Daoy (cell line): ENCODE measurements at regions not wholly inside any gene's neighbourhood (a gene's known extent, or its start where the extent isn't known, plus 50 kb on each side); places are given as distances from the start of the nearest gene placed in this dataset.
"Not testable (repeated sequence)": the region's sequence is repeated elsewhere in the genome, so short reads cannot be mapped to it uniquely, and the experiment has no call there.

Source experiments
- DNase-seq: peaks from one replicate; pipeline ENCODE4 v3.0.0-alpha.2; 2015; ENCODE audit warnings: low read depth

GRCh38 chr3:11739706-11740105 is 96.0 kb upstream of the VGLL4 start:
- DNase-seq = no peak

GRCh38 chr3:11739123-11739522 is 95.4 kb upstream of the VGLL4 start:
- DNase-seq = no peak

- no peak for DNase-seq
Measured at GRCh38 chr3:11737742-11738141, 94.0 kb upstream of the VGLL4 start.

- no peak for DNase-seq
Measured at GRCh38 chr3:11736136-11736833, 92.6 kb upstream of the VGLL4 start.

- DNase-seq = no peak
Measured at GRCh38 chr3:11735638-11736037, 91.9 kb upstream of the VGLL4 start.

- not testable (repeated sequence) for DNase-seq
Measured at GRCh38 chr3:11735111-11735510, 91.4 kb upstream of the VGLL4 start.

- DNase-seq = no peak
Measured at GRCh38 chr3:11733914-11734313, 90.2 kb upstream of the VGLL4 start.

- no peak for DNase-seq
Measured at GRCh38 chr3:11727207-11727606, 83.5 kb upstream of the VGLL4 start.

GRCh38 chr3:11726146-11726545 is 82.4 kb upstream of the VGLL4 start:
- DNase-seq = no peak

GRCh38 chr3:11725340-11725641 is 81.6 kb upstream of the VGLL4 start:
- not testable (repeated sequence) for DNase-seq

- DNase-seq = no peak
Measured at GRCh38 chr3:11724615-11725339, 81.1 kb upstream of the VGLL4 start.

GRCh38 chr3:11721479-11721878 is 77.8 kb upstream of the VGLL4 start:
- DNase-seq = no peak

- no peak for DNase-seq
Measured at GRCh38 chr3:11720917-11721411, 77.2 kb upstream of the VGLL4 start.

GRCh38 chr3:11720304-11720898 is 76.7 kb upstream of the VGLL4 start:
- peak; percentile 80 for DNase-seq

- peak; percentile 78 for DNase-seq
Measured at GRCh38 chr3:11719406-11720303, 75.9 kb upstream of the VGLL4 start.

- DNase-seq = peak; percentile 53
Measured at GRCh38 chr3:11718637-11719405, 75.1 kb upstream of the VGLL4 start.

- DNase-seq = peak; percentile 32
Measured at GRCh38 chr3:11717768-11718636, 74.3 kb upstream of the VGLL4 start.

GRCh38 chr3:11717301-11717700 is 73.6 kb upstream of the VGLL4 start:
- peak; percentile 32 for DNase-seq

GRCh38 chr3:11716573-11717290 is 73.0 kb upstream of the VGLL4 start:
- peak; percentile 4 for DNase-seq

- no peak for DNase-seq
Measured at GRCh38 chr3:11713171-11713570, 69.5 kb upstream of the VGLL4 start.
